HG03432 (cell line): ENCODE measurements at regions not wholly inside any gene's neighbourhood (a gene's known extent, or its start where the extent isn't known, plus 50 kb on each side); places are given as distances from the start of the nearest gene placed in this dataset.
A peak's percentile ranks its signal among the peaks of the same experiment; 100 is the strongest.
"Not testable (repeated sequence)": the region's sequence is repeated elsewhere in the genome, so short reads cannot be mapped to it uniquely, and the experiment has no call there.

Experiments used
- ATAC-seq: cut with Tn5 transposase; IDR thresholded peaks from one replicate; pipeline ENCODE4 v1.9.1; 2021; ENCODE audit warnings: mild to moderate bottlenecking, moderate library complexity; ENCODE audit not compliant: unreplicated experiment

DNA sequence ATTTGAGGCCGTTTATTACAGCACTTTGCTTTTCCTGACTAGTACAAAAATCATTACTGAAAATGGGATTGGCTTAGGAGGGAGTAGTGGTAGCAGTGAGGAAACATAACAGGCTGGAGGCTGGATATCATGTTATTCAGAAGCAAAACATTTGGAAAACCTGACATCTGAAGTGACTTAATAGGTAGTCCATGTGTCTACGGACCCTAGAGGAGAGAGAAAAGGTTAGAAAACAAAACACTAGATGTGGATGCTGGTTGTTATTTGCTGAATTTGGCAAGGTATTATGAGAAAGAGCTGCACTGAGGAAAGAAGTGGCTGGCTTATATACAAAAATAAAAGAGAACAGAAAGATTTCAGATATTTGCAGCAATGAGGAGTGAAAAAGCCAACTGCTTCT is 139.9 kb downstream of the MEX3B start:
- ATAC-seq: no peak

DNA sequence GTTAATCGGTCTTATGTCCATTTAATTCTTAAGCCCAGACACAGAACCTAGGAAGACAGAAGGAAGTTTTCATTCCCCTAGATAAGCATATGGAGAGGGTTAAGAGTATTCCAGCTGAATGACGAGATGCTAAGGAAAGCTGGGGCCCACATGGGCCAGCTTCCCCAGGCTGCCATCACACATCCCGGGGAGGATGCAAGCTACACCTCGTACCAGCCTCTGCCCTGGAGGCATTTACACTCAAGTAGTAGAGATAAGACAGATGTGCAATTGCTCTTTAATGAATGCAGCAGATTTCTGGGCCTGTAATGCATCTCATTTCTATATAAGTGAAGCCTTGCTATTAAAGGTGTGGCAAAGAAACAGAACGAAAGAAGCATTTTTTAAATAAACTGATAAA is 144.5 kb downstream of the MEX3B start:
- no peak for ATAC-seq

DNA sequence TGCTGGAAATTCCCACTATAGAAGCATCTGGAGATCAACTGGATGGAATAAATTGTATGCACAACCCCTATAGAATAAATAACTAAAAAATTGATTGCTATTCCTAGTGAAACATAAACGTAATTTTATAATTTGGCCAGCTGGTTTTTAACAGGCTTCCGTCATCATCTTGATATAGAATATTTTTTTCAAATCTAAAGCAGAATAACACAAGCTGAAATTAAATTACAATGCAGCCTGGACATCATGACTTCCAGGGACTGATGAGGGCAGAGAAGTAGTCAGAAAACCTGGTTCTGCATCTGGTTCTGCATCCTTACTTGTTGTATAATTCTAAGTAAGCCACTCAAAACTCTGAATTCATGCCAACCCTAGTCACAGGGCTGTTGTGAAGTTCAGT is 146.1 kb downstream of the MEX3B start:
- ATAC-seq: no peak

DNA sequence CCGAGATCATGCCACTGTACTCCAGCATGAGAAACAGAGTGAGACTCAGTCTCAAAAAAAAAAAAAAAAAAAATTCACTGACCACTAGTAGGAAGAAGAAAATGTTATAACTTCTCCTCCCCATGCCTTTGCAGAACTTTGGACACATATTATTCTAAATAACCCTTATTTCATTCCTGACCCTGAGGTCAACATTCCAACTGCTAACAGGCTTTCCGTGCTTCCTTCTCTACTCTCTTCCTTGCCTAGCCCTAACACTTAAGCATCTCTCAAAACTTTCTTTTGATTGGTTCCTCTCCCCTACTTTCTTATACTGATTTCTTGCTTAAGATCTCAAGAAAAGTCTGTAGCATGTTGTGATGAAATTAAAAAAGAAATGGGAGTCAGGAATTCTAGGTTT is 146.8 kb downstream of the MEX3B start:
- ATAC-seq: no peak

DNA sequence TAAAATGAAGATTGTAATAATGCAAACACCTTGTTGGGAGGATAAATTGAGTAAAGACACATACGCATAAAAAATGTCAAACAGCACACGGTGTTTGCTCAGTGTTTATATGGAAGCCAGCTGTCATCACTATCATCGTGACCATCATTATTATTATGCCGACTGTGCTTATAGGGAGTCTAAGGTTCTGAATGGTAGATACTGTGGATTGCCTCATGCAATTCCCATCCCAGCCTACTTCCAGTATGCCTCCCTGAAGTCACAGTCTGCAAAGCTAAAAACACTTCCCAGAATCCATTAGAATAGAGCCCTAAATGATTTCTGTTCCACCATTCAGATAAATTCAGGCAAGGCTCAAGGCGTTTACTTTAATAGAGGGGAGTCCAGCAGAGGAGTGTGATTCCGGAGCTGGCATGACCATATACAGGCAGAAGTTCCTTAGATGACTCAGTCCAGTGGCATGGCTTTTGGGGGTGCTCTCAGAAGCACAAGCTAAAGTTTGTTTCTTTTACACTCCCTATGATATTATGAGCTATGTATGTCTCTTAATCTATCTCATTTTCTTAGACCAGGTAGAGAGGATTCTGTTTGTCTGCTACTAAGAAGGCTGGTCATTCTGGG is 148.7 kb downstream of the MEX3B start:
- no peak for ATAC-seq

DNA sequence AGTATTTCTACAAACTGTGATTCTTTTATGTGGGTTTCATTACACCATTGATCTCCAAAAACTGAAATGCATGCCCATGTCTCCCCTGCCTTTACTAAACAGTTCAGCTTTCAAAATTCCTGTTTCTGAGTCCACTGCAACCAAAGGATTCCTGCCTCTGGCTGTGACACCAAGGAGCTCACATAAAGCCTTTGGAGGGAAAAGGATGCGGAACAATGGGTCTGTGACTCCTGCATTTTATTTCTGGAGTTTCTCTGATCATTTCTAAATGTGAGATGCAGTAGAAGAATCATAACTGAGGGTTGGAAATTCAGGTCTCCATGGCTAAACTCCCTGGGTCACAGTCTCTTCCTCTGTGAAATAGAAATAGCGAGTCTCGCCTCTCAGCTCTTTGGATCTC is 149.5 kb downstream of the MEX3B start:
- ATAC-seq: no peak

DNA sequence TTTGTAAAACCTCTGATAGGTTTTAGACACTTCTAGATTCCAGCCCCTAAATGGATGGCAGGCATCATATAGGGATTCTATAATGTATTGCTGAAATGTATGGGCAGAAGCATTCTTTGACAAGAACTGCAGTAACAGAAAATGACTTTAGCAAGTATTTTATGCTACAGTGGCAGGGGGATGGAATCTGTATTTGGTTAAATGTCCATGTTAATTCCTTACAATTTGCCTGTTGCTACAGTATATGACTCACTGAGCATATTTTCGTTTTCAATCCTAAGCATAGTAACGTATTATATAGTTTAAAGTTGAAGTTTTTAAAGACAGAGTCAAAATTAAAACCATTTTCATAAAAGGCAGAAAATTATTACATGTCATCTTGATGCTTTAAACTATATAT is 150.1 kb downstream of the MEX3B start:
- ATAC-seq: no peak

DNA sequence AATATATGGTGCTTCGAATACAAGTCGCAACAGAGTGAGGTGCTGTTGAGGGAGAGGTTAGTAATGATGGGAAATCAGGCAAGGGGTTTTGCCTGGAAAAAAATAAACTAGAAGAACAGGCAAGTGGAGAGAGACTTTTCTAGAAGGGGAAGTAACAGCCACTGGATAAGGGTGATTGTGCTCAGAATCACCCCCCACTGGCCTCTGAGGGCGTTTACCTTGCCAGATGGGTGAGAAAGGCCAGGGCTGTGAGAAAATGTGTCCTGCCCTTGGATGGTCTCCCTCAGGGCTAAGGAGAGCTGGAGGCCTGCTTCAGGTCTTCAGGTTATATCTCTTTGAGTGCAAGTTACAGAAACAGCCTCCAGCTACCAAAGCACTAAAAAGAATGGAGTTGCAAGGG is 151.8 kb downstream of the MEX3B start:
- no peak for ATAC-seq

DNA sequence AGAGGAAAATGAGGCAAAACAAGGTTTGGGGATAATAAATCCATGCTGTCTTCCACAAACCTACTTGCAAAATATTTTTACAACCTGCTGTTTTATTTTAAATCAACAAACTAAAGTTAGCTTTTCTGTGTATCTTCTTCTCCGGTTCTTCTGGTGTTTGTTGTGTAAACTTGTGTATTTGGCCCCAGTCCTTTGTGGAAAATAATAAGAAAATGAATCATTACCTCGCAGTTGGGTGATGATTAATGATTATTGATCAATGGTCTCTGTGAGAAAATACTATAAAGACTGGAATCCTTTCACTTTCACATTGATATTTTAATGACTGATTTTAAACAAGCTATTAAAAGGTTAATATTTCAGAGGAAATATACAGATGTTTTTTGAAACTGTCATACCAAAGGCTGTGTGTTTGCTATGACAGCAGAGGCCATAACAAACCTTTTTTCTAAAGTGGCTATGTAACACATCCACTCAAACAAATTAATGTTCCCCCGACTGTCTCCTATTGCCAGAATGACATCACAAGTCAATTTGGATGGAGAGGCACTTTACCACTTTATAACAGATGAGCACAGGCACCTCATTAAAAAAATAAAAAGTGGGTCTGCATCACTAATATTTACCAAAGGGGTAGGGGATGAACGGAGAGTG is 152.5 kb downstream of the MEX3B start:
- no peak for ATAC-seq

DNA sequence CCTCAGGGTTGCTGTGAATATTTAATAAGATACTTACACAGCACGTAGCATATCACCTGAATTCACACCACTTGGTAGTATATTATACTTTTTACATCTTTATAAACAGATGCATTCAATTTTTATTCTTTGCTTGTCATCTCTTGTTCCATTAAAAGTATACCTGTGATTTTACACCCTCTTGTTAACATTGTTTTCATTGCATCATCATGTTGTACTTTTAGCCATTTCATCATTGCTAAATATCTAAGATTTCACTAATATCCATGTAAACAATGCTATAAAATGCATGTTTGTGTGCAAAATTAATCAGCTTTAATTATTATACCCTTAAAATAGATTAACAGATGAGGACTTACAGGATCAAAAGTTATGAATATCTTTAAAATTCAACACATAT is 155.3 kb downstream of the MEX3B start:
- no peak for ATAC-seq

DNA sequence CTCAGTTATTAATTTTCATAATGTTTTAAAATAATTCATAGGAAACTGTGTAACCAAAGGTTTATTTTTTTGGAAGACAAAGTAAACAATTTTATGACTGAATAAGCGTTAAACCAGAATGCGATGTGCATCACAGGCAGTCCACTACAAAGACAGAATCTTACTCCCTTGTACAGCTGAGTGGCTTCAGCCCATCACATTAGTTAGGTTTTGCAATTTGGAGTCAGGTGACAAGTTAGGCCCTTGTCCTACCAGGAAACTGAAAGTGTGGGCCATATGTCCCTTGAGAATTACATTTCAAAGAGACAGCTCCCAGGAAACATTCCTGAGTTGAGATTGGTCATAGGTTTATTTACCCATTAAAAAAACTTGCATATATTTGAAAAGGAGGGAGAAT is 156.3 kb downstream of the MEX3B start:
- ATAC-seq: no peak

DNA sequence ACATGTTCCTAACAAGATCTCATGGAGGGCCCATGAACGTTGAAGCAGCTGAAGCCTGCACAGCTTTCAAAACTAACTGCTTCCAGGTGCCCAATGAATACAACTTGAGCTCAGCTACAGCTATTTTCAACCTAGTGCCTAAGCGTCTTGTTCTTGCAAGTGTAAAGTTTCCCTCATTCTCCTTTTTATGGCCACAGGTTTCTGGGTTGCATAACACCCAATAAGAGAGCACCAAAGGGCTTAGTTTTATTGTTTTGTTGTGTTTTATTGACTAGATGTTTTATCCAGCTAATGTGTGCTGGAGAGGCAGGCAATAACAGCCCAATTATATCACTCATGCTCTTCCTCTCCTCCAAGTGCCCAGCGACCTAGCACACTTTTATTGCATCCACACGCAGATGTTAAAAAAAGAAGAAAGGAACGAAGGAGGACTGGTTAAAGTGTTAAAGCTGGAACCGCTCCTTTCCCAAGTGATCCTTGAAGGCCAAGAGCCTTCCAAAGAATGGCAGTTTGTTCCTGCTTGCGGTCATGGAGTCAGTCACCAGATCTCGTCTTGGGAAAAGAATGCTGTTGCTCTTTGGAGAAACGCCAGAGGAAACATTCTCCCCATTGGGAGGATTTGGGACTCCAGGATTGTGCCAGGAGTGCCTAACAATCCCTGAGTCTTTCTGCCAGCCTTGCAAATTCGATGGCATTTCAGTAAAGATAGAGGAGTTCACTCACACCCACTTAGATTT is 156.9 kb downstream of the MEX3B start:
- no peak for ATAC-seq

DNA sequence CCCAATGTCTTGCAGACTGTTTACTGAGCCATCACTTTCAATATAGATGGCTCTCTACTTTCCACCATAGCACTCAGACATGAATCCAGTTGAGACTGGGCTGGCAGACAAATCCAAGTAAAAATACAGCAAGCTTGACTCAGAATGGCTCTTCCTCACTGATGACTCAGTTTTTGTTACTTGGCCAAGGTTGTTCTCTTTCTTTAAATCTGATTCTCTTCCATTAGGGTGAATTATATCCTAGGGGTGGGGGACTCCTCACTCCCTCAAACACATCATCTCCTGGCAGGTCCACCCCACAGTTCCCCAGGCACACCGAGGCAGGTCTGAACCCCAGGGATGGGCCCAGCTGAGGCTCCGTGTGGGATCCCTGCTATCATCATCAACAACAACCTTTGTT is 157.9 kb downstream of the MEX3B start:
- ATAC-seq: no peak

DNA sequence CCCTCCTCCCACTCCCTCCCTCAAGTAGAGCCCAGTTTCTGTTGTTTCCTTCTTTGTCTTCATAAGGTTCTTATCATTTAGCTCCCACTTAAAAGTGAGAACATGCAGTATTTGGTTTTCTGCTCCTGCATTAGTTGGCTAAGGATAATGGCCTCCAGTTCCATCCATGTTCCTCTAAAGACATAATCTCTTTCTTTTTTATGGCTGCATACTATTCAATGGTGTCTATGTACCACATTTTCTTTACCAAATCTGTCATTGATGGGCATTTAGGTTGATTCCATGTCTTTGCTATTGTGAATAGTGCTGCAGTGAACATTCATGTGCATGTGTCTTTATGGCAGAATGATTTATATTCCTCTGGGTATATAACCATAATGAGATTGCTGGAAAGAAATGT is 158.6 kb downstream of the MEX3B start:
- not testable (repeated sequence) for ATAC-seq

DNA sequence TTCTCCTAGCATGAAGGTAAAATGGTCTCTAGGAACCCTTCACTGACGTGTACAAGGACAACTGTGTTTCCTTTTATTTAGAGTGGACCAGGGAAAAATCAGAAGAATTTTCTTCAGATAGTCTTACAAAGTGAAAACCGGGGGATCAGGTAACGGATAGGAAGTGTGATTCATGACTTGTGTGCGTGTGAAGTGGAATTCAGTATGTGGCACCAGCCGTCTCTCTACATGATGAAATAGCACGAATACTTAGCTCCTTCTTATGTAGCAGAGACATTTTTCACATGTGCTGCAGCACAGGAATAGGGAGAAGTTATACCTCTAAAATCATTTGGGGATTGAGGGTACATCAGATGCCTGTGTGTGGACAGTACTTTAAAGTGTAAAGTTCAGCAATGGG is 159.2 kb downstream of the MEX3B start:
- no peak for ATAC-seq

DNA sequence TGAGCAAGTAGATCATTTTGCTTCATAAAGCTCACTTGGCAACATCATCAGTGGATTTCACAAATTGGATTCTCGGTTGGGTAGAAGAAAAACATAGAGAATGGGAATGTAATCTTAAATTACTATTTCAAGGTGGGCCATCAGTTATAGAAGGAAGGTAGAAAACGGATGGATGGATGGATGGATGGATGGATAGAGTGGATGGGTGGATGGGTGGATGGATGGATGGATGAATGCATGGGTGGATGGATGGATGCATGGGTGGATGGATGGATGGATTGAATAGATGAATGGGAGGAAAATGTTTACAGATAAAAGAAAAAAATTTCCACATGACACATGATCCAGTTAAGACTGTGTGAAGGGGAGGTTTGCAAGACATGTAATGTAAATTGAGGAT is 159.7 kb downstream of the MEX3B start:
- ATAC-seq: no peak

DNA sequence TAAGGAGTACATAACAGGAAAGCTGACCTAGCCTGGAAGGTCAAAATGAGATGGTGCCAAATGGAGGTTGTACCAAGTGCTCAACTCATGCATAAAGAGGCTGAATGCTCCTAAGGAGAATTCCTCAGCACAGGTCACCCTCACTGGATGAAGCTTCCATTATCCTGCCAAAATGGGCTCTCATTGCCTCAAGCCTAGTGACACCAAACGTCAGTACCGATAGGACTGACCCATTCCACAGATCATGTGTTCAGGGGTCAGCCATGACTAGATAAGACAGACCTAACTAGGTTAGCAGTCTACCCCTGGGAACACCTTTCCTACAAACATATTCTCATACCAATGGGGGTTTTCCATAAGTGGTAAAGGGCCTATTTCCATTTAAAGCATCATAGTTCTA is 160.7 kb downstream of the MEX3B start:
- ATAC-seq: no peak

DNA sequence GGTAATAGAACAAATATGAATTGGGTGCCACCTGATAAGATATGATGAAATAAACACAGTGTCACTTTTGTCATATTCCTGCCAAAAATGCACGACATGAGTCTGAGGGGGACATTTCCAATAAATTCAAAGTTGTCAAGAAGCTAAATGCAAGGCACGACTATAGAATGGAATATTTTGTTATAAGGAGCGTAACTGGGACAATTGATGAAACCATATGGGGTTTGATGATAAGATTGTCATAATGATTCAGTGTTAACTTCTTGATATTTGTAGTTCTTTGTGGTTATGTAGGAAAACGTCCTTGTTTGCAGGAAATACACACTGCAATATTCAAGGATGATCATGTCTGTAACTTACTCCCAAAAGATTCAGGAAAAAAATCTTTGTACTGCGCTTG is 163.3 kb downstream of the MEX3B start:
- ATAC-seq: no peak

DNA sequence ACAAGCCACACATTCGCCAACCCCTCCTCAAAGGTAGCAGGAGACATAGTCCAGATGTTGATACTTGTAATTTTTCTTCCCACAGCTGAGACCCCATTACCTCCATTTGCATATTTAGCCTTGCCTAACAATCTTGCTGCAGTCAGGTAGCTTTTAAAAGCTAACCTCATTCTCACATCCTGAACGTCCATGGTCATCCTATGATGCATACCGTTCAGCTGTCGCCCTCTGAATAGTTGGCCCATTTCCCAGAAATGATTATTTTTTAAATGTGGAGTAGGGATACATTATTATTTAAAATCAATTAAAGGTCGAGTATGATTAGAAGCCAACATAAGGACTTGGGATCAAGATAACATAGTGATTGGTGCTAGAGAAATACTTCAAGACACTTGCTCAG is 165.0 kb downstream of the MEX3B start:
- no peak for ATAC-seq

DNA sequence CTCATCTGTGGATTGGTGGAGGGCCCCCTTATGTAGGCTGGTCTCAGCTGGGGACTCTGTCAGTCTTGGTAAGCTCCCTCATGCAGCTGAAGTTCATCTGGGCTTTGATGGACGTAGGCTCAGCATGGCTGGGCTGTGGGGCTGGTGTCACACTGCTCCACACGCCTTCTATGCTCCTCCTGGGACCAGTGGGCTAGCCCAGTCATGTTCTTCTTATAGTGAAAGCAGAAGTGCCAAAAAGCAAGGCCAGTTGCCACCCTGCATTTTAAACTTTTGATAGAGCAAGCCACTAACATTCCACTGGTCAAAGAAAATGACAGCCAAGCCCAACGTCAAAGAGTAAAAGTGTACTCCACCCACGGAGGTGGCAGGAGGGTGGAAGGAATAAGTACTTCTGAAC is 165.5 kb downstream of the MEX3B start:
- ATAC-seq: peak; percentile 86

DNA sequence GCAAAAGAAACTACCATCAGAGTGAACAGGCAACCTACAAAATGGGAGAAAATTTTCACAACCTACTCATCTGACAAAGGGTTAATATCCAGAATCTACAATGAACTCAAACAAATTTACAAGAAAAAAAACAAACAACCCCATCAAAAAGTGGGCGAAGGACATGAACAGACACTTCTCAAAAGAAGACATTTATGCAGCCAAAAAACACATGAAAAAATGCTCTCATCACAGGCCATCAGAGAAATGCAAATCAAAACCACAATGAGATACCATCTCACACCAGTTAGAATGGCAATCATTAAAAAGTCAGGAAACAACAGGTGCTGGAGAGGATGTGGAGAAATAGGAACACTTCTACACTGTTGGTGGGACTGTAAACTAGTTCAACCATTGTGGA is 170.1 kb downstream of the MEX3B start:
- ATAC-seq: not testable (repeated sequence)

DNA sequence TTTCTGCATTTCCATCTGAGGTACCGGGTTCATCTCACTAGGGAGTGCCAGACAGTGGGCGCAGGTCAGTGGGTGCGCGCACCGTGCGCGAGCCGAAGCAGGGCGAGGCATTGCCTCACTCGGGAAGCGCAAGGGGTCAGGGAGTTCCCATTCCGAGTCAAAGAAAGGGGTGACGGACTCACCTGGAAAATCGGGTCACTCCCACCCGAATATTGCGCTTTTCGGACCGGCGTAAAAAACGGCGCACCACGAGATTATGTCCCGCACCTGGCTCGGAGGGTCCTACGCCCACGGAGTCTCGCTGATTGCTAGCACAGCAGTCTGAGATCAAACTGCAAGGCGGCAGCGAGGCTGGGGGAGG is 175.1 kb downstream of the MEX3B start:
- ATAC-seq: not testable (repeated sequence)
